ENCODE measurements at regions not wholly inside any gene's neighbourhood (a gene's known extent, or its start where the extent isn't known, plus 50 kb on each side); places are given as distances from the start of the nearest gene placed in this dataset.

- TF ChIP-seq CTCF (IDR thresholded peaks at IDR 0.05) (no peak), POLR2A (IDR thresholded peaks at IDR 0.05) (no peak), POLR2AphosphoS5 (IDR thresholded peaks at IDR 0.05) (no peak), EP300 (IDR thresholded peaks at IDR 0.05) (no peak)
These were observed 53.0 kb upstream of the UQCRFS1 start for GRCh38 chr19:29266001-29266400.
